ENCODE measurements at regions not wholly inside any gene's neighbourhood (a gene's known extent, or its start where the extent isn't known, plus 50 kb on each side); places are given as distances from the start of the nearest gene placed in this dataset.

GRCh38 chr14:51561141-51561540, 90.6 kb upstream of the FRMD6 start (continued):
- TF ChIP-seq FOSL2 (IDR thresholded peaks at IDR 0.05; ENCODE audit: borderline replicate concordance, low read depth): no peak
- no peak for TF ChIP-seq NRF1 (IDR thresholded peaks at IDR 0.05; ENCODE audit: low read depth, low read length)
- no peak for TF ChIP-seq NFIC (IDR thresholded peaks at IDR 0.05; ENCODE audit: borderline replicate concordance)
- TF ChIP-seq CHD2 (IDR thresholded peaks at IDR 0.05; ENCODE audit: low read length, partially characterized antibody): no peak
- no peak for TF ChIP-seq ELF1 (IDR thresholded peaks at IDR 0.05)

- peaks cover 3% of the 10 kb centered on the region for H3F3A ChIP-seq (replicated peaks; ENCODE audit: insufficient read depth)
- H3K4me1 ChIP-seq (ENCODE audit: control insufficient read depth in 1 of 2, insufficient read depth in 2 of 2, low read depth in 1 of 2, low read length in 1 of 2): no peaks in the 10 kb centered on the region; a peak in 1 of 4 replicates
- H2AFZ ChIP-seq (ENCODE audit: low read depth): no peak overlapping the region
- peaks cover 5% of the 10 kb centered on the region for H3K79me2 ChIP-seq (ENCODE audit: insufficient read depth)
- no peaks in the 10 kb centered on the region for H3K36me3 ChIP-seq (replicated peaks in 1 of 2; ENCODE audit: control insufficient read depth in 1 of 2, insufficient read depth in 2 of 2, low read length in 1 of 2)
- H3K9me2 ChIP-seq: no peaks in the 10 kb centered on the region
- no peak overlapping the region for H3K4me2 ChIP-seq
- 79% methylated on average over 5 of the region's 5 CpGs for WGBS (ENCODE audit: low lambda C conversion rate)
- H4K20me1 ChIP-seq (ENCODE audit: insufficient read depth): no peaks in the 10 kb centered on the region
- CTCF ChIA-PET: interaction anchor here (2.3 kb wide), 1 partner anchor 10 kb away, joined by 12 read pairs; no protein-coding TSS in a partner anchor
- no peak overlapping the region for H3K4me3 ChIP-seq (ENCODE audit: low read depth in 2 of 2, low read length in 1 of 2)
- TF ChIP-seq FOSL2 (IDR thresholded peaks at IDR 0.05; ENCODE audit: borderline replicate concordance, low read depth): no peak
- no peak overlapping the region for H3K27ac ChIP-seq (ENCODE audit: low read depth in 2 of 2, low read length in 1 of 2)
- no peaks in the 10 kb centered on the region for H3K9me3 ChIP-seq
- no peak overlapping the region for H3K9ac ChIP-seq
- POLR2A ChIA-PET: no interaction called here
- DNase-seq: no peak
- no peaks in the 10 kb centered on the region for H3K27me3 ChIP-seq (ENCODE audit: insufficient read depth)
Measured at GRCh38 chr14:51562816-51563215, 88.9 kb upstream of the FRMD6 start.

GRCh38 chr14:51563560-51563959, 88.2 kb upstream of the FRMD6 start:
- Histone ChIP-seq H3K79me2 (ENCODE audit: insufficient read depth) (peaks cover 5% of the 10 kb centered on the region), H3K27ac (ENCODE audit: low read depth in 2 of 2, low read length in 1 of 2) (no peak overlapping the region), H3K9me3 (no peaks in the 10 kb centered on the region), H3K9ac (no peak overlapping the region), H3K27me3 (ENCODE audit: insufficient read depth) (no peaks in the 10 kb centered on the region), H3K4me3 (ENCODE audit: low read depth in 2 of 2, low read length in 1 of 2) (no peak overlapping the region), H3K4me1 (ENCODE audit: control insufficient read depth in 1 of 2, insufficient read depth in 2 of 2, low read depth in 1 of 2, low read length in 1 of 2) (no peaks in the 10 kb centered on the region; a peak in 1 of 4 replicates), H3K36me3 (replicated peaks in 1 of 2; ENCODE audit: control insufficient read depth in 1 of 2, insufficient read depth in 2 of 2, low read length in 1 of 2) (no peaks in the 10 kb centered on the region), H3K9me2 (no peaks in the 10 kb centered on the region), H4K20me1 (ENCODE audit: insufficient read depth) (no peaks in the 10 kb centered on the region), H2AFZ (ENCODE audit: low read depth) (no peak overlapping the region), H3K4me2 (no peak overlapping the region), H3F3A (replicated peaks; ENCODE audit: insufficient read depth) (peaks cover 3% of the 10 kb centered on the region)
- 96% methylated on average over 3 of the region's 3 CpGs for WGBS (ENCODE audit: low lambda C conversion rate)
- ChIA-PET CTCF (interaction anchor here (0.9 to 2.3 kb wide), 2 partner anchors 10 to 280 kb away, joined by 4 to 12 read pairs; no protein-coding TSS in a partner anchor), POLR2A (no interaction called here)
- TF ChIP-seq RAD21 (IDR thresholded peaks at IDR 0.05; ENCODE audit: low read length) (no peak), POLR2AphosphoS5 (IDR thresholded peaks at IDR 0.05; ENCODE audit: low read depth, low read length) (no peak), TCF12 (IDR thresholded peaks at IDR 0.05) (no peak), EZH2phosphoT487 (IDR thresholded peaks at IDR 0.05; ENCODE audit: borderline replicate concordance, low read depth) (no peak), GABPA (IDR thresholded peaks at IDR 0.05; ENCODE audit: low read depth) (no peak)
- DNase-seq: no peak

- no peak for DNase-seq
- Histone ChIP-seq H3K9me3 (no peaks in the 10 kb centered on the region), H3F3A (replicated peaks; ENCODE audit: insufficient read depth) (no peaks in the 10 kb centered on the region), H3K36me3 (replicated peaks in 1 of 2; ENCODE audit: control insufficient read depth in 1 of 2, insufficient read depth in 2 of 2, low read length in 1 of 2) (no peaks in the 10 kb centered on the region), H3K4me2 (no peak overlapping the region), H3K27me3 (ENCODE audit: insufficient read depth) (no peaks in the 10 kb centered on the region), H4K20me1 (ENCODE audit: insufficient read depth) (no peaks in the 10 kb centered on the region), H3K9me2 (no peaks in the 10 kb centered on the region), H3K9ac (no peak overlapping the region), H3K4me1 (ENCODE audit: control insufficient read depth in 1 of 2, insufficient read depth in 2 of 2, low read depth in 1 of 2, low read length in 1 of 2) (no peaks in the 10 kb centered on the region; a peak in 1 of 4 replicates), H3K27ac (ENCODE audit: low read depth in 2 of 2, low read length in 1 of 2) (no peak overlapping the region), H3K4me3 (ENCODE audit: low read depth in 2 of 2, low read length in 1 of 2) (no peak overlapping the region), H2AFZ (ENCODE audit: low read depth) (no peak overlapping the region), H3K79me2 (ENCODE audit: insufficient read depth) (peaks cover 5% of the 10 kb centered on the region; the same call in 1 of the 2 replicates)
- POLR2A ChIA-PET: no interaction called here
- TF ChIP-seq, protein P1, sequence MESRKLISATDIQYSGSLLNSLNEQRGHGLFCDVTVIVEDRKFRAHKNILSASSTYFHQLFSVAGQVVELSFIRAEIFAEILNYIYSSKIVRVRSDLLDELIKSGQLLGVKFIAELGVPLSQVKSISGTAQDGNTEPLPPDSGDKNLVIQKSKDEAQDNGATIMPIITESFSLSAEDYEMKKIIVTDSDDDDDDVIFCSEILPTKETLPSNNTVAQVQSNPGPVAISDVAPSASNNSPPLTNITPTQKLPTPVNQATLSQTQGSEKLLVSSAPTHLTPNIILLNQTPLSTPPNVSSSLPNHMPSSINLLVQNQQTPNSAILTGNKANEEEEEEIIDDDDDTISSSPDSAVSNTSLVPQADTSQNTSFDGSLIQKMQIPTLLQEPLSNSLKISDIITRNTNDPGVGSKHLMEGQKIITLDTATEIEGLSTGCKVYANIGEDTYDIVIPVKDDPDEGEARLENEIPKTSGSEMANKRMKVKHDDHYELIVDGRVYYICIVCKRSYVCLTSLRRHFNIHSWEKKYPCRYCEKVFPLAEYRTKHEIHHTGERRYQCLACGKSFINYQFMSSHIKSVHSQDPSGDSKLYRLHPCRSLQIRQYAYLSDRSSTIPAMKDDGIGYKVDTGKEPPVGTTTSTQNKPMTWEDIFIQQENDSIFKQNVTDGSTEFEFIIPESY (IDR thresholded peaks at IDR 0.05; ENCODE audit: borderline replicate concordance, low read depth): no peak
- TF ChIP-seq FOXM1 (IDR thresholded peaks at IDR 0.05; ENCODE audit: low read depth) (no peak), SMC3 (IDR thresholded peaks at IDR 0.05; ENCODE audit: low read depth, low read length) (no peak), RCOR1 (IDR thresholded peaks at IDR 0.05; ENCODE audit: low read length) (no peak), ELF1 (IDR thresholded peaks at IDR 0.05) (no peak), GATA2 (CRISPR knock-in tag; IDR thresholded peaks at IDR 0.05) (no peak), NRF1 (IDR thresholded peaks at IDR 0.05; ENCODE audit: low read depth, low read length) (no peak)
- TF ChIP-seq, protein P2, sequence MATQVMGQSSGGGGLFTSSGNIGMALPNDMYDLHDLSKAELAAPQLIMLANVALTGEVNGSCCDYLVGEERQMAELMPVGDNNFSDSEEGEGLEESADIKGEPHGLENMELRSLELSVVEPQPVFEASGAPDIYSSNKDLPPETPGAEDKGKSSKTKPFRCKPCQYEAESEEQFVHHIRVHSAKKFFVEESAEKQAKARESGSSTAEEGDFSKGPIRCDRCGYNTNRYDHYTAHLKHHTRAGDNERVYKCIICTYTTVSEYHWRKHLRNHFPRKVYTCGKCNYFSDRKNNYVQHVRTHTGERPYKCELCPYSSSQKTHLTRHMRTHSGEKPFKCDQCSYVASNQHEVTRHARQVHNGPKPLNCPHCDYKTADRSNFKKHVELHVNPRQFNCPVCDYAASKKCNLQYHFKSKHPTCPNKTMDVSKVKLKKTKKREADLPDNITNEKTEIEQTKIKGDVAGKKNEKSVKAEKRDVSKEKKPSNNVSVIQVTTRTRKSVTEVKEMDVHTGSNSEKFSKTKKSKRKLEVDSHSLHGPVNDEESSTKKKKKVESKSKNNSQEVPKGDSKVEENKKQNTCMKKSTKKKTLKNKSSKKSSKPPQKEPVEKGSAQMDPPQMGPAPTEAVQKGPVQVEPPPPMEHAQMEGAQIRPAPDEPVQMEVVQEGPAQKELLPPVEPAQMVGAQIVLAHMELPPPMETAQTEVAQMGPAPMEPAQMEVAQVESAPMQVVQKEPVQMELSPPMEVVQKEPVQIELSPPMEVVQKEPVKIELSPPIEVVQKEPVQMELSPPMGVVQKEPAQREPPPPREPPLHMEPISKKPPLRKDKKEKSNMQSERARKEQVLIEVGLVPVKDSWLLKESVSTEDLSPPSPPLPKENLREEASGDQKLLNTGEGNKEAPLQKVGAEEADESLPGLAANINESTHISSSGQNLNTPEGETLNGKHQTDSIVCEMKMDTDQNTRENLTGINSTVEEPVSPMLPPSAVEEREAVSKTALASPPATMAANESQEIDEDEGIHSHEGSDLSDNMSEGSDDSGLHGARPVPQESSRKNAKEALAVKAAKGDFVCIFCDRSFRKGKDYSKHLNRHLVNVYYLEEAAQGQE (IDR thresholded peaks at IDR 0.05; ENCODE audit: low read depth, low read length): no peak
- CTCF ChIA-PET: interaction anchor here (0.9 kb wide), 1 partner anchor 281 kb away, joined by 4 read pairs; no protein-coding TSS in a partner anchor
- 90% methylated on average over 5 of the region's 5 CpGs for WGBS (ENCODE audit: low lambda C conversion rate)
Measured at GRCh38 chr14:51564460-51564859, 87.2 kb upstream of the FRMD6 start.

Data from SK-N-SH (cell line).